Suppressor macrophage treated with lipopolysaccharide for 4 hours (primary cell): ENCODE measurements at regions not wholly inside any gene's neighbourhood (a gene's known extent, or its start where the extent isn't known, plus 50 kb on each side); places are given as distances from the start of the nearest gene placed in this dataset.

Source experiments
- DNase-seq: peaks from one replicate; pipeline ENCODE4 v3.0.0-alpha.2; 2020

DNA sequence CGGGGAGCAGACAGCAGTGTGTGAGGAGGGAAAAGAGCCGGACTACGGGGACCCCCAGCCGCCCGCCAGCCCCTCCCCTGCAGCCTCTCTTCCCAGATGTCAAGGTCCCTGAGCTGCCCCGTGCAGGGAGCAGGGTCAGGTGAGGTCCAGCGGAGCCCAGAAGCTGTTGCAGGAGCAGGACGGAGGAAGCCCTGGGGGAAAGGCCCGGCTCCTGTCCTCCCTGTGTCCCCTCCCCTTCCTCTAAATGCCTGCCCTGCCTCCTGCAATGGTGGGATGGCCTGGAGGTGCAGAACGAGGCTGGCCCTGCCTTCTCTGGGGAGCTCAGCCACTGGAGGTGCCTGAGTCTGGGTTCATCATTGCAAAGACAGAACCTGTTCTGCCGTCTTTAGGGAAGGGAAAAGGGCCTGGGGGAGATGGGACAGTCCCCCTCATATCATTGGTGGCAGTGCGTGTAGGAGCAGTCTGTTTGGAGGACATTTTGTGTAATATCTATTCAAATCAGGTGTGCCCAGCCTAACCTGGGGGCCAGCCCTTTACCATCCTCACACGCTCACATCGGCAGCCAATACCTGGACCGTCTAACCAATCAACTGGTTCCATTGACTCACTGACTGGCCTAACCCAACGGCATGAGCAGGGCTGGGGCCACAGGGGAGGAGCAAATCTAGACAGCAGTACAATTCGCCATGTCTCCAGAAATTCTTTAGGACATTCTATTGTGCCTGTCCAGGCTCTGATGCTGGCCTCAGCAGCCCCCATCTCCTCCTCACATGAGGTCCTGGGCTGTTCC is 364.1 kb upstream of the SFSWAP start:
- DNase-seq: no peak

DNA sequence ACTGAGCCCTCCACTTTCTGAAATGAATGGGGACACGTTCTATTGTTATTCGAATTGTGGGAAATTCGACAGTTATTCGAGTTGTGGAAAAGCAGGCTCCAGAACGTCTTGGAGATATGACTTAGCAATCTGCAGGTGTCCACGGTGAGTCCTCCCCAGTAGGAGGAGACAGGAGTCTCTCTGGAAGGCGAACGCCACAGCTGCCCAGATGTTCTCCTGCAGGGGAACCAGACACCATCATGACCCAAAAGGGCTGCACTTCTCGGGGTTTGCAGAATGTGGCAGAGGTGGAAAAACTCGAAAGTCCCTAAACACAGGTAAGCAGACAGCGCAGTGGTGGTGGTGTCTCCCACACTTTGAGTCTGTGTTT is 363.6 kb upstream of the SFSWAP start:
- no peak for DNase-seq

DNA sequence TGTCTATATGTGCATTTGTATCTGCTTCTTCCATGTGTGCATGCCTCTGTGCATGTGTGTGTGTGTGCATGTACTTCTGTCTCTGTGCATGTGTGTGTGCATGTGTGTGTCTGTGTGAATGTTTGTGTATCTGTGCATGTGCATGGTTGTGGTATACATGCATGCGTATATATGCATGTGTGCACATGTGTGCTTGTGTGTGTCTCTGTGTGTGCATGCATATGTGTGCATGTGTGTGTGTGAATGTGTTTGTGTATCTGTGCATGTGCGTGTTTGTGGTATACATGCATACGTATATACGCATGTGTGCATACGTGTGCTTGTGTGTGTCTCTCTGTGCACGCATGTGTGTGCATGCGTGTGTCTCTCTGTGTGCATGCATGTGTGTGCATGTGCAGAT is 363.2 kb upstream of the SFSWAP start:
- no peak for DNase-seq

DNA sequence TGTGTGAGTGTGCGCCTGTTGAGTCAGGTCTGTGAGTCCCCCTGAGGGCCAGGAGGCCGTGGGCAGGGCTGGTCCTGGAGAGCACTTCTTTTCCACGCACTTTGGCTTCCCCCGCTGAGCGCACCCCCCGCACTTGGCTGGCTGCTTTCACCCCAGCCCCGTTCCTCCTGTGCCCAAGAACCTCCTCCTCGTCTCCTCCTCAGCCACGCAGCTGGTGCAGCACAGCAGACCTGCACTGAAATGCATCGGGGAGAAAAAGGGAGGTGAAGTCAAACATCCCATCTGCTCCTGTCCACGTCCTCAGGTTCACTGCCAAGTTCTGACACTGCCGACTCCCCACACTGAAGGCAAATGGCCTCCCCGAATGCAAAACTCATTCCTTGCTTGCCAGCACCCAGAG is 362.7 kb upstream of the SFSWAP start:
- DNase-seq: no peak

DNA sequence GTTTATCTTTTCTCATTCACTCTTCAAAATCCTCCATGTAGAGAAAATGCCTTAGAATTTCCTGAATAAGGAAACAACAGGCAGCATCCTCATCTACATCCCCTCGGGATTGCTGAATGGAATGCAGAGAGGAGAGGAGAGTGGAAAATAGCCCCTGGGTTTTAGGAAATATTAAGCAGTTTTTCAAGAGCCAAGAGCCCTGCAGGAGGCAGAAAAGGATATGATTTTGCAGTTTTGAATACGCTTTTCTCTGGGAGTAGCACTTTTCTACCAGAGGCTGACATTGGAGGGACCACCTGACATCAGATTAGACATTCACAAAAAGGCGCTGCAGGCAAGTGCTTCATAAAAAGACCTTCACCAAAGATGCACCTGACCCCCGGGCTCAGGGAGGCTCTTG is 362.2 kb upstream of the SFSWAP start:
- DNase-seq: no peak

DNA sequence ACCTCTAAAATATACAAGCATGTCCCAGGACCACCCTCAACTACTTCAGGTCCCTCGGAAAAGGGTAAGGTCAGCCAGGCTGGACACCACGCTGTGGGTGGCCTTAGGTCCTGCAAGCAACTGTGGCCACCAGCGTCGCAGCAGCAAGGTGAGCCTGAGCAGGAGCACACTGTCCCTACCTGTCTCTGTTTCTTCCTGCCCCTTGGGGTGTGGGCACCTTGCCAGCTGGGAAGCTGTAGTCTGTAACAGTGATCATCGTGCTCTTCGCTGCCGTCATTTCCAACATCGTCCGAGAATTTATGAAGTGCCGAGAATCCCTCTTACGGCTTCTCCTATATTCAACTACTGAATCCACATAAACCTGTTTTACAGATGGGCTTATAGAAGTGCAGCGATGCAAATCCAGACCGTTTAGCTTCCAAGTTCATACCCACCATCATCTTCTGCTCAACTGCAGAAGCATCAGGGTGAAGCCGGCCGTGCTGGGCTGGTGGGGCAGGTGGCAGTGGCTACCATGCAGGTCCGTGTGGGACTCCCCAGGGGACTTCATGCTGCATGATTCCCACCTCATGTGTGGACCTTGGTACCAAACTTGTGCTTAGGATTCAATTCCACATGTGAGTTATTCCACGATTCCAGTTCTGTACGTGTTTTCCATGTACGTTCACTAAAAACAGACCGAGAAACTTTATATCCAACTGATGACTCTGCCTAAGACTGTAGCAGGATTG is 361.3 kb upstream of the SFSWAP start:
- no peak for DNase-seq

DNA sequence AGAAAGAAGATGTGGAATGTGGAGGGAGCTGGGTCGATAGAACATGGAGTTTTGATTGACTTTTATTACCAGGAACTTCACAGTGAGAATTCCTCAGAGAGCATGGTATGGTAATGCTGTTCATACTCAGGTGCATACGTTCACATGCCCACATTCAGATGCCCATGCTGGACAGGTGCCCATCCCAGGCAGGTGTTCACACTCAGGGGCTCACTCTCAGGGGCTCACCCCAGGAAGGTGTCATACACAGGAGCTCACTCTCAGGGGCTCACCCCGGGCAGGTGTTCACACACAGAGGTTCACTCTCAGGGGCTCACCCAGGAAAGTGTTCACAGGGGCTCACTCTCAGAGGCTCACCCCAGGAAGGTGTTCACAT is 360.0 kb upstream of the SFSWAP start:
- DNase-seq: no peak

DNA sequence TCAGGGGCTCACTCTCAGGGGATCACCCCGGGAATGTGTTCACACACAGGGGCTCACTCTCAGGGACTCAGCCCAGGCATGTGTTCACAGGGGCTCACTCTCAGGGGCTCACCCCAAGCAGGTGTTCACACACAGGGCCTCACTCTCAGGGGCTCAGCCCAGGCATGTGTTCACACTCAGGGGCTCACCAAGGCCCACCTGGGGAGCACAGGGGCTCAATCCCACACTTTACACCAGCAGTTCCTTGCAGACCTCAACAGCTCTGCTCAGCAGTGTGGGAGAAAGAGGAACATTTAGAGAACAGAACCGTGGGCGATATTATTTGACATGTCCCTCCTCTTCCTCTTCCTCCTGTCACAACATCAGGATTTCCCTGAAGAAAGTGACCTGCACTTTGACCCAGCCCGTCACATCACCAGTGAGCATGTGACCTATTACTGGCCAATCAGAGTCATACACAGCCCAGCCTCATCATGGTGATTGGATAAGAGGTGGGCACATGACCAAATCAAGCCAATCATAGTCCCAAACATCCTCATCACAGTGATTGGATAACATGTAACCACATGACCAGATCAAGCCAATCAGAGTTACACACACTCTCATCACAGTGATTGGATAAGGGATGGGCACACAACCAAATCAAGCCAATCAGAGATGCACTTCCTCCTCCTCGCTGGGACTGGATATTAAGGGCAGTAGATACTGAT is 359.4 kb upstream of the SFSWAP start:
- peak; percentile 62 for DNase-seq

DNA sequence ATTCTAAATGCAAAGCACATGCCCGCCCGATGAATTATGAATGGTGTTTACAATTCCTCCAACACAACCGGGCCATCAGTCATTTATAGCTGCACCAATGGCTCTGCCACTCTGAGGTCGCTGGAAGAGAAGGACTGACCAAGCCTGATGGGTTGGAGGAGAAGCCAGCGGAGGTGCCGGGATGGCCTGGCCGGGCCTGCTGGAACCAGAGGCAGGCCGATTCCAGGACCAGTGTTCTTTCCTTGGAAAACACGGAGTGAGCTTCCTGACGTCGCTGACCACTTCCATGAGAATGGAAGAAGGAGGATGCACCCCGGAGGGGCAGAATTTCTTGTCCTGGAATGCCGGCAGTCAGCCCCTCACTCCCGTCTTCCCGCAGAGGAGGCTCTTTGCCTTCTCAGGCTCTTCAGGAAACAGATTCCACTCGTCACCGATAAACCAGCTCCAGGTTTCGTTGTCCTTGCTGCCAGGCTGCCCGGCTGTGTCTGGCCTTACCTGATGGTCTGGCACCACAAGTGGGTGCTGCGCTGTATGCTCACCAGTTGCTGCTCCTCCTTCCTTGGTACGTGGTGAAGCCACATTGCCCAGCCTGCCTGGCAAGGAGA is 358.5 kb upstream of the SFSWAP start:
- DNase-seq: no peak

DNA sequence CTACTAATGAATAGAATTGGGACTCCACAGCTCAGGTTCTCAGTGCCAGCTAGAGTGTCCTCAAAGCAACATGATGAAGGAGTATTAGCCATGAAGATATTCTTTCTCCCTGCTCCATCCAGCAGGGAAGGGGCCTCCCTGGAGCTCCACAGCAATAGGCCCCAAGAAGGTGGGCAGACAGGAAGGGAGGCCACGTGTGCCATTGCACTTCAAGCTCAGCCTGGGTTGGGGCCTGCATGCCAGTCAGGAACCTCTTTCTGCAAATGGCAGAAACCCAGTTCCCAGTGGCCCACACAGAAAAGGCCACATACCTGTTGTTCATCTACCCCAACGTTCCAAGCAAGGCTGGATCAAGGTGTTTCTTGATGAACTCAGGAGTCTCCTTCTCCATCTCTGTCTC is 357.5 kb upstream of the SFSWAP start:
- no peak for DNase-seq

DNA sequence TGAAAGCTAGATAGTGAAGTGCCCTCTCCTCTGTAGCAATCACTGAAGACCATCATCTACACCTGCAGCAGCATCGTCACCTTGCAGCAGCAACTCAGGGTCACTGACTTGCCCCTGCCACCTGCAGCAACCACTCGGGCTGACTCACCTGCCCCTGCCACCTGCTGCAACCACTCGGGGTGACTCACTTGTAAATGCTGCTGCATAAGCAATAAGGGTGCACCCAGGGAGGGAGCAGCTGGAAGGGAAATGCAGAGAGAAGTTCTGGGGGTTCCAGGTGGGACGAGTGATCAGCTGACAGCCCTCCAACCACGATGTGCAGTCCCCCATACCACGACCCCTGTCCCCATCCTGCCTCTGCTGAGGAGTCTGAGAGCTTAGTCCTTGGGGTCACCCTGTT is 357.1 kb upstream of the SFSWAP start:
- DNase-seq: no peak

DNA sequence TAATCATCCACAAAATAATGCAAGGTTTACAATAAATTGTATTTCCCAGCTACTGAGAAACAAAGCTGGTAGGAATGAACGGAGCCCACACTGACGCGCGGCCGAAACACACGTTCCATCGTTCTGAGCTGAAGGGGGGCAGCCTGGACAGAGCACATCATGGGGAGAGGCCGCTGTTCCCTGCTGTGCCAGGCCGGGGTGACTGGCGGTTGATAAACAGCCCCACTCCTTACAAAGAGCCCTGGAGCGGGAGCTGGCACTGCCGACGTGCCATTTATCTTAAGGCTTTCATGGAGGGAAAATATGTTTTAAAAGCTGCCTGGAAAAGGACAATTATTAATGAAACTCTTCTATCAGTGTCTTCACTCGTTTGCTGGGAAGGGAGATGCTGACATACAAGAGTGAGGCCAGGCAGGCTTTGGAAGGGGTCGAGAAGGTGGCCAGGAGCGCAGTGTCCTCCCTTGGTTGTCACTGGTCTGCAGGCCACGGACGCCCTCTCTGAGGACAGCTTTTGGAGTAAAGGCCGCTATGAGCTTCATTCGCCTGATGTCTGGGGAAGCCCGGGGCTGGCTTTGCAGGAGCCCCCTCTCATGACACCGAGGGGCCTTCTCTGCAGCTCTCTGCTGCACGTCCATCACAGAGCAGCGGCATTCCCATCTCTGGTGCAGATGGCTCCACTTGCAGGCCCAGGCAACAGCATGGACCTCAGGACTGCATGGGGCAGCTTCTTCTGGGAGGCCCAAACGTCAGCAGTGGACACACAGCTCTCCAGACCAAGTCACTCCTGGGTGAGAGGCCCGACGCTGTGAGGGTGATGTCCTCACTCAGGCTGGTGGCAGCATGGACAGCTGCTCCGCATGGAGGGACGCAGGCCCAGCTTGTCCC is 355.3 kb upstream of the SFSWAP start:
- DNase-seq: no peak

DNA sequence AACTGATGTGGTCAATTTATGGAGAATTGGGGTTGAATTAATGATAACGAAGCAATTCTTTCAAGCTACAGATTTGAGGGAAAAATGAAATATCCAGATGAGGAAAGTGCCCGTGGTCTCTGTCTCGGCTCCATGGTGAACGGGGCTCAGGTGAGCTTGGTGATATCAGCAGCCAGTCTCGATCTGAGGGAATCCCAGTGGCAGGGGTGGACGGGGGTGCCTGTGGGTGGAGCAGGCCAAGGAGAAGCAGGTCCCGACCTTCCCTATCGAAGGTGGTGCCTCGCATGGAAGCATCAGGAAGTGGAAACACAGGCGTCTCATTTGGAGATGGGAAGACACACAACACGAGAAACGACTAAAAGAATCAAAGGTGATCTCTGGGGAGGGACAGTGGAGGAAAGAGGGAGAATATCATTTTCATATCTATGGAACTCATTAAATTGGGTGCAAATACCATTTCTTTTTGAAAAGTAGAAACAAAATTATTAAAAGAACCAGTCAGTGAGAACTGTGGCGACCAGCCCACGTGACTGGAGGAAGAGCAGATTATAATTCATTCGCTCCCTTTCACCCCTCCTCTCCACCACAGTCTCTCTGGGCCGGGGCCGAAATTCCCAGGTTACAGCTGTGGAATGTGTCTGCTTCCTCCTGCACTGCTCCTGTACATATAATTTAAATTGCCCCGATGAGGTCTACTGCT is 354.3 kb upstream of the SFSWAP start:
- no peak for DNase-seq

DNA sequence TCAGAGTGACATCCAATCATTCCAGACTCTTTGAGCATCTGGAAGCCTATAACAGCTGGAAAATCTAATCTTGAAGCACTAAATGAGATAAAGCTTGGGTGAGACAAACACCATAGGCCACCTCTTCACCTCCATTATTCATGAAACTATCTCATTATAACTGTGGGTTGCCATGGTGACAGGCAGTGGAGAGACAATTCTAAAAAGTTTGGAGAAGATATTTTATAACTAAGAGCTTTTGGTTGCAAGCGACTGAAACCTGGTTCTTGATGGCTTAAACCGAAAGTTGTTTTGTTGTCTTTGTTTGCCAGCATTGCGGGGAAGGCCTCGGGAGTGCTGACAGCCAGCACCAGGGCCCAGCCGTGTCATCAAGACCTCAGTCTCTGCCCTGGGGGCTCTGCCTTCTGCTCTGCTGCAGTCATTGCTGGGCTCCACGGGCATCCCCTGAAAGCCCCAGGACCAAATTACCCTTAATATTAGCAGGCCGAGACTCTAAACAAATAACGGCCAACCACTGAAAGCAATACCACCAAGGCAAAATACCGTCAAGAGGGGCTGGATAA is 353.6 kb upstream of the SFSWAP start:
- DNase-seq: no peak

DNA sequence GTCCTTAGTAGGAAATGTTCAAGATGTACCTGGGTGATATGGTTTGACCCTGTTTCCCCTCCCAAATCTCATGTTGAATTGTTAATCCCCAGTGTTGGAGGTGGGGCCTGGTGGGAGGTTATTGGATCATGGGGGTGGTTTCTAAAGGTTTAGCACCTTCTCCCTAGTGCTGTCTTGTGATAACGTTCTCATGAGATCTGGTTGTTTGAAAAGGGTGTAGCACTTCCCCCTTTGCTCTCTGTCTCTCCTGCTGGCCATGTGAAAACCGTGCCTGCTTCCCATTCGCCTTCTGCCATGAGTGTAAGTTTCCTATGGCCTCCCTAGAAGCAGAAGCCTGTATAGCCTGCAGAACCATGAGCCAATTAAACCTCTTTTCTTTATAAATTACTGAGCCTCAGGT is 353.0 kb upstream of the SFSWAP start:
- no peak for DNase-seq

DNA sequence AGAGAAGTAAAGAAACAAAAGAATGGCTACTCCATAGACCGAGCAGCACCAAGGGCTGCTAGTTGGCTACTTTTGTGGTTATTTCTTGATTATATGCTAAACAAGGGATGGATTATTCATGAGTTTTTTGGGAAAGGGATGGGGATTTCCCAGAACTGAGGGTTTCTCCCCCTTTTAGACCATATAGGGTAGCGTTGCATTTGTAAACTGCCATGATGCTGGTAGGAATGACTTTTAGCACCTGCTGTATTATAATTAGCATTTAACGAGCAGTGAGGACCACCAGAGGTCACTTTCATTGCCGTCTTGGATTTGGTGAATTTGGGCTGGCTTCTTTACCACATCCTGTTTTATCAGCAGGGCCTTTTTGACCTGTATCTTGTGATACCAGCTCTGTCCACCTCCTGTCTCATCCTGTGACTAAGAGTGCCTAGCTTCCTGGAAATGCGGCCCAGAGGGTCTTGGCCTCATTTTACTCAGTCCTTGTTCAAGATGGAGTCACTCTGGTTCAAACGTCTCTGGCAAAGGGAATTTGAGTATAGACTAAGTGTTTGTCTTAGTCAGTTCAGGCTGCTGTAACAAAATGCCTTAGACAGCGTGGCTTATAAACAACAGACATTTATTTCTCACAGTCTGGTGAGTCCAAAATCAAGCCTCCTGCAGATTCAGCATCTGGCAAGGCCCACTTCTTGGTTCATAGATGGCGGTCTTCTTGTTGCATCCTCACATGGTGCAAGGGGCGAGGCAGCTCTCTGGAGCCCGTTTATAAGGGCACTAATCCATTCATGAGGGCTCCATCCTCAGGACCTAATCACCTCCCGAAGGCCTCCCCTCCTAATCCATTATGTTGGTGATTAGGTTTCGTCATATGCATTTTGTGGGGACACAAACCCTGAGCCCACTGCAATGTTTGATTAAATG is 348.3 kb upstream of the SFSWAP start:
- no peak for DNase-seq

DNA sequence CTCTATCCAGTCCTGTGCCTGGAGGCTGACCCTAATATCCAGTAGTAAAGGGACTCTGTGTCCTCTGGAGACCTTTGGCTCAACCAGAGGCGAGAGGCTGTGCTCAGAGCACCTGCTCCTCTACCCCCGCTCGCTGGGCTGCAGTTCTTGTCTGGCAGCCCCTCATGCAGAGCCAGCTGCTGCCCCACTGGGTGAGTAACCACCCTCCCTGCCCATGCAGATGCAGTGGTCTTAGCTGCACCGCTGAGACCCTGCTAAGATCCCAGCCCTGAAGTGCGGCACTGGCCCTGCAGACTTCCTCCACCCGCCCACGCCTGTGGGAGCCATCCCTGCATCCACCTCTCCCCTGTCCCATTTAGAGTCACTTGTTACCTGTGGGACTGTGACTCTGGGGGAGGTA is 347.5 kb upstream of the SFSWAP start:
- no peak for DNase-seq

DNA sequence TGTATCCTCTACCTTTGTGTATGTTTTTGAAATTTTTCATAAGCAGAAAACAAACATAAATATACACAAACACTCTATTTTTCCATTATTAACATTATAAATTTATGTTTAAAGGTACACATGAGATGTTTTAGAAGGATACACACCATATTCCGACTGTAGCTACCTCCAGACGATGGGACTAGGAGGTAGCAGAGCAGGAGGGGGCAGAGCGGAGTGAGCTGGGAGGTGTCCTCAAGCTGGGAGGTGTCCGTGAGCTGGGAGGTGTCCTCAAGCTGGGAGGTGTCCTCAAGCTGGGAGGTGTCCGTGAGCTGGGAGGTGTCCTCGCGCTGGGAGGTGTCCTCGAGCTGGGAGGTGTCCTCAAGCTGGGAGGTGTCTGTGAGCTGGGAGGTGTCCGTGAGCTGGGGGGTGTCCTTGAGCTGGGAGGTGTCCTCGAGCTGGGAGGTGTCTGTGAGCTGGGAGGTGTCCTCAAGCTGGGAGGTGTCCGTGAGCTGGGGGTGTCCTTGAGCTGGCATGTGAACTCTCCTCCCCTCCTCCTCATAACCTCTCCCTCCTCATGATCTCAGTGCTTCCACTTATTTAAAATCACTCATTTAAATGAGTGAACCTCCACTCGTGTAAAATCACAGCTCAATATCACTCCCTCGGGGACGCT is 346.9 kb upstream of the SFSWAP start:
- DNase-seq: no peak

DNA sequence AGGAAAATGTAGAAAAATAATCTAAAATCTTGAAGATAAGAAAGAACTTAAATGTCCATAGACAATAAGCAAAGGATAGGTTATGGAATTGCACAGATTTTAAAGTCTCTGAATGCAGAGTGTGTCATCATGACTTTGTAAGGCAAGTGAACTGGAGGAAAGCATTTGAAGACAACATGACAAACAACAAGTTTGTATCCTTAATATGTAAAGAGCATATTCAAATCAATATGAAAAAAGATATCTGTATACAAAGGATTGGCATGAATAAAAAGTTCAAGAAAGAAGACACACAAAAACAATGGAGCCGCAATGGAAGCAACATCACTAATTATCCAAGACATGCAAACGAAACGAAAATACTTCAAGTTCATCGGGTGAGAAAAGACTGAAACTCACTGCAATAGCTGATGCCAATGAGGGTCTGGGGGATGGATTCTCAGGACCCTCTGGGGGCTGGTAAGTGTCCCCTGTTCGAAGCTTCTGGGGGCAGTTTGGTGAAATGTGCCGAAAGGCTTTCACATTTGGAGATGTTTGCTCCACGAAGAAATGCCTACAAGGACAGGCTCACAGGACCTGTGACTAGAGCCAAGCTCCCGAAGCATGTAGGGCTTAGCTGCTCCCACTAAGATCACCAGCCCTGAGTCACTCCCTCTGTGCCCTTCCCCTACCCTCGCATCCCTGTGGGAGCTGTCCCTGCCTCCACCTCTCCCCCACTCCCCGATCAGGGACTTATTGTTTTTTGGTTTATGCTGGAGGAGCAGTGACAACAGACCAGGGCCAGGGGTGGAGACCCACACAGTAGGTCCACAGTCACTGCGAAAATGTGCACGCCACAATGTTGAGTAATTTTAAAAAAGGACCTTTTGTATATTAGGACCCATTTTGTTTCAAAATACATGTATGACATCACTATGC is 345.7 kb upstream of the SFSWAP start:
- DNase-seq: no peak
